SU-DHL-6 (cell line): ENCODE measurements at regions not wholly inside any gene's neighbourhood (a gene's known extent, or its start where the extent isn't known, plus 50 kb on each side); places are given as distances from the start of the nearest gene placed in this dataset.
A peak's percentile ranks its signal among the peaks of the same experiment; 100 is the strongest.

ENCODE experiments used
- H2AFZ ChIP-seq: fragments of 200-600 bp; sonication (generic); 2 replicates; pipeline ENCODE4 v1.6.1; 2014; ENCODE audit warnings: low read depth, mild to moderate bottlenecking, moderate library complexity, mixed read lengths, antibody characterized with exemption, low read length; ENCODE audit not compliant: severe bottlenecking
- H3F3A ChIP-seq: fragments of 200-600 bp; shearing (Covaris generic); 2 replicates; pipeline ENCODE4 v1.6.0; 2016; ENCODE audit warnings: antibody characterized with exemption, mild to moderate bottlenecking; ENCODE audit not compliant: insufficient read depth
- H3K27ac ChIP-seq: fragments of 200-600 bp; sonication (generic); 2 replicates; pipeline ENCODE4 v1.5.1; 2016; ENCODE audit warnings: low read depth, mild to moderate bottlenecking, low read length, moderate library complexity, mixed read lengths
- H3K27me3 ChIP-seq: fragments of 200-600 bp; sonication (generic), shearing (Covaris generic); 2 replicates; pipeline ENCODE4 v1.6.0; 2014; ENCODE audit warnings: mild to moderate bottlenecking, low read length
- H3K36me3 ChIP-seq: fragments of 200-600 bp; sonication (generic); 2 replicates; pipeline ENCODE4 v1.6.1; 2014; ENCODE audit warnings: mild to moderate bottlenecking, low read length, mixed read lengths
- H3K4me2 ChIP-seq: fragments of 300-600, 200-600 bp; shearing (Covaris generic), sonication (generic); 2 replicates; pipeline ENCODE4 v1.6.0; 2014; ENCODE audit warnings: low read length, low read depth, mild to moderate bottlenecking; ENCODE audit not compliant: poor library complexity, severe bottlenecking
- H3K4me3 ChIP-seq: fragments of 200-600 bp; sonication (generic); 2 replicates; pipeline ENCODE4 v1.5.1; 2014; ENCODE audit warnings: antibody characterized with exemption, low read length, mild to moderate bottlenecking, mixed read lengths; ENCODE audit not compliant: insufficient read depth, poor library complexity, severe bottlenecking
- H3K79me2 ChIP-seq: fragments of 200-600 bp; sonication (generic); 2 replicates; pipeline ENCODE4 v1.6.1; 2014; ENCODE audit warnings: mild to moderate bottlenecking, low read length, moderate library complexity; ENCODE audit not compliant: insufficient read depth
- H3K9ac ChIP-seq: fragments of 200-600 bp; sonication (generic); 2 replicates; pipeline ENCODE4 v1.7.0; 2014; ENCODE audit warnings: mild to moderate bottlenecking, low read length
- H3K9me2 ChIP-seq: fragments of 200-600 bp; sonication (generic); replicated peaks from 2 replicates; pipeline ENCODE4 v1.6.1; 2014; ENCODE audit warnings: low read length; ENCODE audit not compliant: insufficient read depth
- H3K9me3 ChIP-seq: fragments of 200-600 bp; sonication (generic); 2 replicates; pipeline ENCODE4 v1.6.1; 2014; ENCODE audit warnings: low read length, mixed read lengths; ENCODE audit not compliant: insufficient read depth
- H4K20me1 ChIP-seq: fragments of 200-600 bp; sonication (generic); 2 replicates; pipeline ENCODE4 v1.6.1; 2014; ENCODE audit warnings: low read depth, mild to moderate bottlenecking, antibody characterized with exemption, low read length, moderate library complexity, mixed read lengths
- EZH2phosphoT487 ChIP-seq: fragments of 200-600 bp; sonication (generic), shearing (Covaris generic); conservative IDR thresholded peaks from 2 replicates; pipeline ENCODE4 v1.6.1; 2018; ENCODE audit warnings: mild to moderate bottlenecking, antibody characterized with exemption, low read length, moderate library complexity, mixed read lengths
- TF ChIP-seq, protein P1 (sequence below): fragments of 200-600 bp; sonication (generic); IDR thresholded peaks from one replicate; pipeline ENCODE4 v1.5.1; 2017; ENCODE audit warnings: antibody characterized with exemption, mild to moderate bottlenecking, low read length, moderate library complexity; ENCODE audit not compliant: insufficient read depth, poor library complexity, severe bottlenecking

DNA sequence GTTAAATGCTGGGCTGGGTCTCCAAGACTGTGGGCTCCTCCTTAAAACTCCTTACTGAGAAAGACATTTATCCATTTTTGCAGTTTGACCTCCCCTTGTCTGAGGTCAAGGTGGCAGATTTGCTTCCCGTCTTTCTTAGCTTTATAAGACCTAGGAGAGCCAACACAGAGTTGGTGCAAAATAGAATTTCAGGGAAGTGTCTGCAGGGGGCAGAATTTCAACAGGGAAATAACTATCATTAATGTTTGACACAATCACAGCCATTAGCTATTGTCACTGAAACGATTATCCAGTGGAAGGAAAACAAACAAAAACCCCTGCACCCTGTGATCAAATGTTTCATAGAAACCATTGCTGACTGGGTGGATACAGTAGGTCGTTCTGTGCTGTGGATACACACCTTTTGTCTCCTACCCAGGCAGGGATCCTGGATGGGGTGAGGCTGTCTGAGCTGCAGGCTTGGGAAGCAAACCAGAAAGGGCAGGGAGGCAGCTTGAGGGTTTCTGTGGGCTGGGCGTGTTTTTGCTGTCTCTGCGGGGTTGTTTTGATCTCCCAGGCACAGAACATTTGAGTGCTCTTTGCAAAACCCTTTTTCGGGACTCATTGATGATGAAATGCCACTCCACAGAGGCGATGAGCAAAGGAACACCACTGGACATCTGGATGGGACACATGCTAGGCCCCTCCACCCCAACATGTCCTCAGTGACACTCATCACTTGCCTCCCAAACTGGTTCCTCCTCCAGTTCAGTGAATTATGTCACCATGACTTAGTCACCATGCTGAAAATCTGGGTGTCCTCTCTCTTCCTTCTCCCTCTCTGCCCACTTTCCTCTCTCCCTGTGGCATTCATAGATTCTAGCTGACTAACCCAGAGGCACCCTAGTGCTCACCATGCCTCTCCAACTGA, 94.2 kb upstream of the SERBP1 start:
- H3K36me3 ChIP-seq: no peaks in the 10 kb centered on the region
- TF ChIP-seq, protein P1, sequence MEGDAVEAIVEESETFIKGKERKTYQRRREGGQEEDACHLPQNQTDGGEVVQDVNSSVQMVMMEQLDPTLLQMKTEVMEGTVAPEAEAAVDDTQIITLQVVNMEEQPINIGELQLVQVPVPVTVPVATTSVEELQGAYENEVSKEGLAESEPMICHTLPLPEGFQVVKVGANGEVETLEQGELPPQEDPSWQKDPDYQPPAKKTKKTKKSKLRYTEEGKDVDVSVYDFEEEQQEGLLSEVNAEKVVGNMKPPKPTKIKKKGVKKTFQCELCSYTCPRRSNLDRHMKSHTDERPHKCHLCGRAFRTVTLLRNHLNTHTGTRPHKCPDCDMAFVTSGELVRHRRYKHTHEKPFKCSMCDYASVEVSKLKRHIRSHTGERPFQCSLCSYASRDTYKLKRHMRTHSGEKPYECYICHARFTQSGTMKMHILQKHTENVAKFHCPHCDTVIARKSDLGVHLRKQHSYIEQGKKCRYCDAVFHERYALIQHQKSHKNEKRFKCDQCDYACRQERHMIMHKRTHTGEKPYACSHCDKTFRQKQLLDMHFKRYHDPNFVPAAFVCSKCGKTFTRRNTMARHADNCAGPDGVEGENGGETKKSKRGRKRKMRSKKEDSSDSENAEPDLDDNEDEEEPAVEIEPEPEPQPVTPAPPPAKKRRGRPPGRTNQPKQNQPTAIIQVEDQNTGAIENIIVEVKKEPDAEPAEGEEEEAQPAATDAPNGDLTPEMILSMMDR: peak; percentile 16
- TF ChIP-seq EZH2phosphoT487: no peak
- H3K27me3 ChIP-seq: no peaks in the 10 kb centered on the region
- H3K9me3 ChIP-seq: no peaks in the 10 kb centered on the region
- H2AFZ ChIP-seq: no peak overlapping the region
- no peaks in the 10 kb centered on the region for H3K79me2 ChIP-seq
- no peak overlapping the region for H3K4me3 ChIP-seq
- H3K4me2 ChIP-seq: no peak overlapping the region
- H4K20me1 ChIP-seq: no peaks in the 10 kb centered on the region
- H3K9me2 ChIP-seq: no peaks in the 10 kb centered on the region
- no peak overlapping the region for H3K9ac ChIP-seq
- no peaks in the 10 kb centered on the region for H3F3A ChIP-seq
- no peak overlapping the region for H3K27ac ChIP-seq

DNA sequence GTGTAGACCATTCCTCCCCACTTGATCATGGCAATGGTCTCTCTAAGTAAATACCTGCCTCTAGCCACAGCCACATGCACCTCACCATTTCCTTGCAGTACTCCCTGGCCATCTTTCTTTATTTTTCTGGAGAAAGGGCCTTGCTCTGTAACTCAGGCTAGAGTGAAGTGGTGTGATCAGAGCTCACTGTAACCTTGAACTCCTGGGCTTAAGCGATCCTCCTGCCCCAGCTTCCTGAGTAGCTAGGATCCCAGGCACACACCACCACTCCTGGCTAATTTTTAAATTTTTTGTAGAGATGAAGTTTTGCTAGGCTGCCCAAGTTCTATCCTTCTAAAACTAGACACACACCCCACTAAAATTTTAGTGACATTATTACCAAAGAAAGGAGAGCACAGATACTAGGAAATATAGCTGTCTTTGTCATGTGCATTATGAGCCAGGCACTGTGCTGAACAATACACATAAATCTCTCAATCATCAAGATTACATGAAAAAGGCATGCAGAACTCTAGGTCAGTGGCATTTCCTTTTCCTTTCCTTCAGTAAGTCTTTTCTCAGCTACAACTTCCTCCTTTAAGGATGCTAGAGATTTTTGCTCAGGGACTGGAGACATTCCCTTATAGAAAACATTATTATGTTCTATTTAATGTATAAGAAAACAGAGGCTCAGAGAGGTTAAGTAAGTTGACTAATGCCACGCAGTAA, 95.0 kb upstream of the SERBP1 start:
- Histone ChIP-seq H3K27ac (no peak overlapping the region), H3K27me3 (no peaks in the 10 kb centered on the region), H3K9ac (no peak overlapping the region), H3K79me2 (no peaks in the 10 kb centered on the region), H3K9me3 (no peaks in the 10 kb centered on the region), H3K9me2 (no peaks in the 10 kb centered on the region), H3F3A (no peaks in the 10 kb centered on the region), H2AFZ (no peak overlapping the region), H4K20me1 (no peaks in the 10 kb centered on the region), H3K36me3 (no peaks in the 10 kb centered on the region), H3K4me2 (no peak overlapping the region), H3K4me3 (no peak overlapping the region)
- no peak for TF ChIP-seq EZH2phosphoT487
- TF ChIP-seq, protein P1: no peak

DNA sequence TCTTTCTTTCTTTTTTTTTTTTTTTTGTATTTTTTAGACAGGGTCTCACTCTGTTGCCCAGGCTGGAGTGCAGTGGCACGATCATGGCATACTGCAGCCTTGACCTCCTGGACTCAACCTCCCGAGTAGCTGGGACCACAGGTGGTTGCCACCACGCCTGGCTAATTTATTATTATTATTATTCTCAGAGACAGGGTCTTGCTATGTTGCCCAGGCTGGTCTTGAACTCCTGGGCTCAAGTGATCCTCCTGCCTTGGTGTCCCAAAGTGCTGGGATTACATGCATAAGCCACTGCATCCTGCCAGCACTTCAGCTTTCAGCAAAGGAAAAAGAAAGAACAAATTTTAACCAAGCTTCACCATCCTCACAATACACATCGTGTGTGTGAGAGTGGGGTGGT, 97.9 kb upstream of the SERBP1 start:
- Histone ChIP-seq H3K4me3 (no peak overlapping the region), H3K9me2 (no peaks in the 10 kb centered on the region), H3K27me3 (no peaks in the 10 kb centered on the region), H2AFZ (no peak overlapping the region), H3K9ac (no peak overlapping the region), H3K79me2 (no peaks in the 10 kb centered on the region), H3F3A (no peaks in the 10 kb centered on the region), H3K9me3 (no peaks in the 10 kb centered on the region), H4K20me1 (no peaks in the 10 kb centered on the region), H3K4me2 (no peak overlapping the region), H3K36me3 (no peaks in the 10 kb centered on the region), H3K27ac (no peak overlapping the region)
- TF ChIP-seq EZH2phosphoT487: no peak
- TF ChIP-seq, protein P1: no peak
